Hepatocyte (in vitro differentiated cells): ENCODE measurements at regions not wholly inside any gene's neighbourhood (a gene's known extent, or its start where the extent isn't known, plus 50 kb on each side); places are given as distances from the start of the nearest gene placed in this dataset.

ENCODE experiments used
- CTCF ChIP-seq: fragments of 200-600 bp; sonication (generic); IDR thresholded peaks from 2 replicates; pipeline ENCODE4 v1.5.1; 2016; ENCODE audit warnings: antibody characterized with exemption, mild to moderate bottlenecking; ENCODE audit not compliant: poor library complexity
- EZH2phosphoT487 ChIP-seq: fragments of 200-600 bp; sonication (generic); IDR thresholded peaks from one replicate; pipeline ENCODE4 v1.6.1; 2018; ENCODE audit warnings: antibody characterized with exemption, mild to moderate bottlenecking, low read depth, moderate library complexity; ENCODE audit not compliant: unreplicated experiment, severe bottlenecking

DNA sequence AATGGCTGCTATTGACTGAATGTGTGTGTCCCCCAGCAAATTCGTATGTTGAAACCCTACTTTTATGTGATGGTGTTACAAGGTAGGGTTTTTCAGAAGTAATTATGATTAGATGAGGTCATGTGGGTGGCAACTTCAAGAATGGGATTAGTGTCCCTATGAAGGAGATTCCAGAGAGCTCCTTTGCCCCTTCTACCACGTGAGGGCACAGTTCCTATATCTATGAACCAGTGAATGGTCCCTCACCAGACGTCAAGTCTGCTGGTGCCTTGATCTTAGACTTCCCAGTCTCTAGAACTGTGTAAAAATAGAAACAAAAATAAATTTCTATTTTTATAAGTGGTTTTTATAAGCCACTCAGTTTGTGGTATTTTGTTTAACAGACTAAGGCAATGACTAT lies 1137.6 kb upstream of the IGFBP7 start:
- TF ChIP-seq CTCF (peak; percentile 23), EZH2phosphoT487 (no peak)
